GM12878 (cell line): ENCODE measurements at regions not wholly inside any gene's neighbourhood (a gene's known extent, or its start where the extent isn't known, plus 50 kb on each side); places are given as distances from the start of the nearest gene placed in this dataset.

Experiments
- ATAC-seq: fragments of 200-7000 bp; cut with Tn5 transposase; 3 replicates; pipeline ENCODE4 v1.9.1; 2020; ENCODE audit warnings: mild to moderate bottlenecking, moderate library complexity
- BruUV-seq: library from RNA; stranded (reverse); fragments of 400-500 nt; replicated peaks from 2 replicates; lab custom pipeline; 2021; lab: Mats Ljungman, UMichigan
- CTCF ChIA-PET: fragments of 300-600 bp; sonication (Branson Sonifier 250); formaldehyde crosslinking; extraction: SDS; loops from one replicate; lab custom pipeline; 2021; ENCODE audit warnings: inconsistent platforms; lab: Yijun Ruan, JAX
- POLR2A ChIA-PET: fragments of 350-600 bp; formaldehyde crosslinking; extraction: SDS; loops from one replicate; lab custom pipeline; 2021; ENCODE audit warnings: inconsistent platforms; lab: Charles Lee
- RAD21 ChIA-PET: fragments of 300-600 bp; sonication (Branson Sonifier 250); formaldehyde crosslinking; loops from one replicate; lab custom pipeline; 2023; ENCODE audit warnings: antibody characterized with exemption; ENCODE audit not compliant: unreplicated experiment; lab: Charles Lee
- SMC1A ChIA-PET: fragments of 300-600 bp; sonication (Branson Sonifier 250); formaldehyde crosslinking; loops from one replicate; lab custom pipeline; 2023; ENCODE audit not compliant: unreplicated experiment, uncharacterized antibody; lab: Charles Lee
- DNase-seq: peaks from one replicate; pipeline ENCODE4 v3.0.0-alpha.2; 2011; ENCODE audit warnings: low read depth, low spot score
- FAIRE-seq: peaks from 3 replicates; lab custom pipeline; 2011; peaks lifted over from hg19 to GRCh38; lab: Jason Lieb, UNC
- H2AFZ ChIP-seq: 2 replicates; pipeline ENCODE4 v1.6.0; 2011; ENCODE audit warnings: low read depth, low read length, control low read depth; ENCODE audit not compliant: control insufficient read depth
- H3K27ac ChIP-seq: 2 replicates; pipeline ENCODE4 v1.5.1; 2011; ENCODE audit warnings: control low read depth; ENCODE audit not compliant: control insufficient read depth, insufficient read depth
- H3K27me3 ChIP-seq, 2 experiments: replicated peaks in 1 of 2; 2 replicates each; pipeline versions ENCODE4 v1.6.0 to v1.6.1; 2011; ENCODE audit warnings: low read length in 1 of 2; ENCODE audit not compliant: control insufficient read depth in 2 of 2, insufficient read depth in 2 of 2
- H3K36me3 ChIP-seq, 2 experiments: 2 replicates each; pipeline ENCODE4 v1.5.1; 2011; ENCODE audit warnings: low read length in 1 of 2; ENCODE audit not compliant: control insufficient read depth in 2 of 2, insufficient read depth in 2 of 2
- H3K4me1 ChIP-seq: 2 replicates; pipeline ENCODE4 v1.6.1; 2011; ENCODE audit warnings: mild to moderate bottlenecking, low read length, moderate library complexity, mixed read lengths; ENCODE audit not compliant: control insufficient read depth, insufficient read depth
- H3K4me2 ChIP-seq: 2 replicates; pipeline ENCODE4 v1.6.0; 2011; ENCODE audit warnings: control low read depth; ENCODE audit not compliant: control insufficient read depth, insufficient read depth
- H3K4me3 ChIP-seq: fragments of 200-600 bp; sonication (generic); 2 replicates; pipeline ENCODE4 v1.5.1; 2016
- H3K79me2 ChIP-seq: 2 replicates; pipeline ENCODE4 v1.6.0; 2011; ENCODE audit warnings: low read length; ENCODE audit not compliant: control insufficient read depth, insufficient read depth
- H3K9ac ChIP-seq: 2 replicates; pipeline ENCODE4 v1.8.0; 2011; ENCODE audit warnings: low read length, control low read depth, mixed read lengths; ENCODE audit not compliant: control insufficient read depth, insufficient read depth
- H3K9me3 ChIP-seq: replicated peaks from 3 replicates; pipeline ENCODE4 v1.5.1; 2011; ENCODE audit warnings: mild to moderate bottlenecking, low read length; ENCODE audit not compliant: control insufficient read depth, insufficient read depth
- H4K20me1 ChIP-seq: 2 replicates; pipeline ENCODE4 v1.6.0; 2011; ENCODE audit not compliant: control insufficient read depth, insufficient read depth
- EGR1 ChIP-seq, 2 experiments: IDR thresholded peaks; 1 replicate in 1 of 2; 2 replicates in 1 of 2; pipeline ENCODE4 v1.6.1; 2011 to 2012; ENCODE audit warnings: low read depth in 2 of 2, low read length in 2 of 2, borderline replicate concordance in 1 of 2, mild to moderate bottlenecking in 1 of 2, moderate library complexity in 1 of 2
- FOXM1 ChIP-seq: IDR thresholded peaks from 2 replicates; pipeline ENCODE4 v1.6.1; 2012; ENCODE audit warnings: low read depth, mild to moderate bottlenecking, inconsistent platforms, low read length, moderate library complexity
- MTA3 ChIP-seq: IDR thresholded peaks from 2 replicates; pipeline ENCODE4 v1.6.1; 2012; ENCODE audit warnings: low read length, inconsistent platforms, borderline replicate concordance
- POLR2AphosphoS2 ChIP-seq: IDR thresholded peaks from 2 replicates; pipeline ENCODE4 v1.6.1; 2011; ENCODE audit warnings: low read depth, mild to moderate bottlenecking, low read length, improper control_type of control experiment, moderate library complexity
- RFX5 ChIP-seq: IDR thresholded peaks from 2 replicates; pipeline ENCODE4 v1.6.1; 2011; ENCODE audit warnings: low read depth, low read length, improper control_type of control experiment
- STAT3 ChIP-seq: IDR thresholded peaks from 2 replicates; pipeline ENCODE4 v1.6.1; 2011; ENCODE audit warnings: low read depth, low read length, improper control_type of control experiment
- ZNF384 ChIP-seq: IDR thresholded peaks from 2 replicates; pipeline ENCODE4 v1.6.1; 2012; ENCODE audit warnings: low read depth, mild to moderate bottlenecking, low read length, improper control_type of control experiment, borderline replicate concordance
- WGBS: methylation state at CpG from one replicate; pipeline ENCODE4 v1.1.6; 2016; ENCODE audit warnings: low lambda C conversion rate; ENCODE audit not compliant: insufficient replicate concordance, insufficient coverage; ENCODE audit errors: missing lambda C conversion rate; 5-methylcytosine and 5-hydroxymethylcytosine counted together
- in situ Hi-C: fragments of 300-500 bp; cut with MboI; formaldehyde crosslinking; loops from 9 replicates; pipeline ENCODE4 v1.14.3; 2018; ENCODE audit warnings: mixed read lengths
- intact Hi-C: fragments of 100-400 bp; cut with micrococcal nuclease; formaldehyde crosslinking; loops from one replicate; pipeline ENCODE4 v1.14.2; 2022; ENCODE audit not compliant: unreplicated experiment
- TF ChIP-seq, protein P1 (sequence below): IDR thresholded peaks from 2 replicates; pipeline ENCODE4 v1.6.1; 2011; ENCODE audit warnings: low read depth, low read length, improper control_type of control experiment, borderline replicate concordance
- TF ChIP-seq, protein P2 (sequence below): fragments of 450-650 bp; IDR thresholded peaks from 2 replicates; pipeline ENCODE4 v1.6.1; 2016; ENCODE audit warnings: mild to moderate bottlenecking

DNA sequence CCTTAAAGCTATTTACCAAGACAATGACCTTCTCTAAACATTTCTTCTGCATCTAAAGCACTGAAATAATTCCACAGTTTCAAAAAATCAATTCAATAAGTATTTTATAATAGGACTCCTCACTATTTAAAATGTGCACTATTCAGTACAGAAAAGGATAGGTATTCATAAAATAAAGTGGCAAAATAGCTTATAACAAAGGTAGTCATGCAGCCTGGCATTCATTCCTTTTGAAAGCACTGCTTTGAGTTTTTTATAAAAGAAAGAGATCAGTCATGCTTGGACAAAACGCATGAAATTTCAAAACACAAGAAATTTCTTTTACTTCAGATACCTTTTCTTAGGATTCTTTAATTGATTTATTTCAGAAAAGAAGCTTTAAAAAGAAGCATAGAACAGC, 689.7 kb upstream of the PHF14 start:
- POLR2A ChIA-PET: no interaction called here
- CTCF ChIA-PET: no interaction called here
- H3K9ac ChIP-seq: no peak overlapping the region
- no peaks in the 10 kb centered on the region for H3K4me1 ChIP-seq
- H3K27me3 ChIP-seq: no peaks in the 10 kb centered on the region
- H3K27ac ChIP-seq: no peak overlapping the region
- BruUV-seq: no TSS peak
- no peaks in the 10 kb centered on the region for H4K20me1 ChIP-seq
- H3K4me2 ChIP-seq: no peak overlapping the region
- H3K4me3 ChIP-seq: no peak overlapping the region
- no peak overlapping the region for H2AFZ ChIP-seq
- intact Hi-C loops (no loop called here), in situ Hi-C loops (no loop called here)
- no peaks in the 10 kb centered on the region for H3K9me3 ChIP-seq
- ATAC-seq (no peak), DNase-seq (no peak), FAIRE-seq (no peak)
- RAD21 ChIA-PET: no interaction called here
- 43% methylated on average over 1 of the region's 1 CpG for WGBS
- no peaks in the 10 kb centered on the region for H3K36me3 ChIP-seq
- no peak for TF ChIP-seq STAT3
- no peak for TF ChIP-seq POLR2AphosphoS2
- no peak for TF ChIP-seq ZNF384
- TF ChIP-seq FOXM1: no peak
- no peak for TF ChIP-seq RFX5
- TF ChIP-seq, protein P1, sequence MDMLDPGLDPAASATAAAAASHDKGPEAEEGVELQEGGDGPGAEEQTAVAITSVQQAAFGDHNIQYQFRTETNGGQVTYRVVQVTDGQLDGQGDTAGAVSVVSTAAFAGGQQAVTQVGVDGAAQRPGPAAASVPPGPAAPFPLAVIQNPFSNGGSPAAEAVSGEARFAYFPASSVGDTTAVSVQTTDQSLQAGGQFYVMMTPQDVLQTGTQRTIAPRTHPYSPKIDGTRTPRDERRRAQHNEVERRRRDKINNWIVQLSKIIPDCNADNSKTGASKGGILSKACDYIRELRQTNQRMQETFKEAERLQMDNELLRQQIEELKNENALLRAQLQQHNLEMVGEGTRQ: no peak
- no peak for TF ChIP-seq EGR1 (IDR thresholded peaks at IDR 0.05; ENCODE audit: borderline replicate concordance in 1 of 2, low read depth in 2 of 2, low read length in 2 of 2)
- TF ChIP-seq, protein P2, sequence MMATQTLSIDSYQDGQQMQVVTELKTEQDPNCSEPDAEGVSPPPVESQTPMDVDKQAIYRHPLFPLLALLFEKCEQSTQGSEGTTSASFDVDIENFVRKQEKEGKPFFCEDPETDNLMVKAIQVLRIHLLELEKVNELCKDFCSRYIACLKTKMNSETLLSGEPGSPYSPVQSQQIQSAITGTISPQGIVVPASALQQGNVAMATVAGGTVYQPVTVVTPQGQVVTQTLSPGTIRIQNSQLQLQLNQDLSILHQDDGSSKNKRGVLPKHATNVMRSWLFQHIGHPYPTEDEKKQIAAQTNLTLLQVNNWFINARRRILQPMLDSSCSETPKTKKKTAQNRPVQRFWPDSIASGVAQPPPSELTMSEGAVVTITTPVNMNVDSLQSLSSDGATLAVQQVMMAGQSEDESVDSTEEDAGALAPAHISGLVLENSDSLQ: no peak
- TF ChIP-seq MTA3: no peak
- no peaks in the 10 kb centered on the region for H3K79me2 ChIP-seq
- SMC1A ChIA-PET: interaction anchor here (1.2 kb wide), 1 partner anchor 67 kb away, joined by 3 read pairs; no protein-coding TSS in a partner anchor
